MM.1S (cell line): ENCODE measurements at regions not wholly inside any gene's neighbourhood (a gene's known extent, or its start where the extent isn't known, plus 50 kb on each side); places are given as distances from the start of the nearest gene placed in this dataset.

Experiments
- CTCF ChIP-seq: fragments of 300-600 bp; sonication (generic); IDR thresholded peaks from 2 replicates; pipeline ENCODE4 v1.5.1; 2016; ENCODE audit warnings: antibody characterized with exemption, low read length, mixed read lengths
- EZH2 ChIP-seq: fragments of 300-600 bp; sonication (generic); optimal IDR thresholded peaks from 2 replicates; pipeline ENCODE3; 2017; ENCODE audit warnings: low read depth, mild to moderate bottlenecking, antibody characterized with exemption, low read length, mixed read lengths

GRCh38 chr1:2967881-2968280 is 53.4 kb upstream of the ACTRT2 start:
- no peak for TF ChIP-seq CTCF
- no peak for TF ChIP-seq EZH2
